KMS-11 (cell line): ENCODE measurements at regions not wholly inside any gene's neighbourhood (a gene's known extent, or its start where the extent isn't known, plus 50 kb on each side); places are given as distances from the start of the nearest gene placed in this dataset.

Experiments
- H2AFZ ChIP-seq: fragments of 200-600 bp; sonication (generic); 2 replicates; pipeline ENCODE4 v1.6.1; 2016; ENCODE audit warnings: antibody characterized with exemption, mixed run types, low read depth
- H3K27ac ChIP-seq: fragments of 200-600 bp; sonication (generic); 2 replicates; pipeline ENCODE4 v1.6.1; 2016; ENCODE audit warnings: mild to moderate bottlenecking, mixed run types
- H3K27me3 ChIP-seq: fragments of 200-600 bp; sonication (generic); 2 replicates; pipeline ENCODE4 v1.6.1; 2017; ENCODE audit warnings: mild to moderate bottlenecking, low read depth, mixed run types, moderate library complexity; ENCODE audit not compliant: insufficient read depth
- H3K36me3 ChIP-seq: fragments of 200-600 bp; sonication (generic); 2 replicates; pipeline ENCODE4 v1.6.1; 2017; ENCODE audit warnings: mild to moderate bottlenecking, mixed run types; ENCODE audit not compliant: insufficient read depth
- H3K4me1 ChIP-seq: fragments of 200-600 bp; sonication (generic); 2 replicates; pipeline ENCODE4 v1.6.1; 2016; ENCODE audit warnings: mild to moderate bottlenecking, low read depth, mixed run types; ENCODE audit not compliant: poor library complexity, severe bottlenecking
- H3K4me2 ChIP-seq: fragments of 200-600 bp; sonication (generic); 2 replicates; pipeline ENCODE4 v1.7.0; 2016; ENCODE audit warnings: mild to moderate bottlenecking, mixed run types
- H3K4me3 ChIP-seq: fragments of 200-600 bp; sonication (generic); IDR thresholded peaks from 2 replicates; pipeline ENCODE4 v1.6.1; 2017; ENCODE audit warnings: low read depth, low read length, mixed read lengths; ENCODE audit not compliant: insufficient read depth
- H3K79me2 ChIP-seq: fragments of 200-600 bp; sonication (generic); 2 replicates; pipeline ENCODE4 v1.6.1; 2016; ENCODE audit warnings: low read depth, mixed run types; ENCODE audit not compliant: insufficient read depth
- H3K9ac ChIP-seq: fragments of 200-600 bp; sonication (generic); 2 replicates; pipeline ENCODE4 v1.6.1; 2016; ENCODE audit warnings: mild to moderate bottlenecking, mixed run types
- H4K20me1 ChIP-seq: fragments of 200-600 bp; sonication (generic); 2 replicates; pipeline ENCODE4 v1.6.1; 2016; ENCODE audit warnings: mild to moderate bottlenecking, mixed run types; ENCODE audit not compliant: insufficient read depth
- CTCF ChIP-seq: fragments of 200-600 bp; sonication (generic); conservative IDR thresholded peaks from 2 replicates; pipeline ENCODE4 v1.6.1; 2017; ENCODE audit warnings: low read depth, mild to moderate bottlenecking, antibody characterized with exemption, low read length, moderate library complexity, mixed read lengths

GRCh38 chr3:104548401-104548800 lies 818.3 kb upstream of the ALCAM start:
- no peak for TF ChIP-seq CTCF
- Histone ChIP-seq H2AFZ (no peak overlapping the region), H3K4me2 (no peak overlapping the region), H3K4me1 (no peaks in the 10 kb centered on the region), H3K4me3 (no peak overlapping the region), H4K20me1 (no peaks in the 10 kb centered on the region), H3K27me3 (no peaks in the 10 kb centered on the region), H3K27ac (no peak overlapping the region), H3K9ac (no peak overlapping the region), H3K36me3 (no peaks in the 10 kb centered on the region), H3K79me2 (no peaks in the 10 kb centered on the region)

GRCh38 chr3:104549099-104549714 lies 817.5 kb upstream of the ALCAM start:
- Histone ChIP-seq H2AFZ (no peak overlapping the region), H3K36me3 (no peaks in the 10 kb centered on the region), H3K27ac (no peak overlapping the region), H3K9ac (no peak overlapping the region), H4K20me1 (no peaks in the 10 kb centered on the region), H3K4me2 (no peak overlapping the region), H3K4me1 (no peaks in the 10 kb centered on the region), H3K4me3 (no peak overlapping the region), H3K27me3 (no peaks in the 10 kb centered on the region), H3K79me2 (no peaks in the 10 kb centered on the region)
- no peak for TF ChIP-seq CTCF

- H3K27ac ChIP-seq, result no peak overlapping the region
- no peaks in the 10 kb centered on the region for H3K4me1 ChIP-seq
- H3K9ac ChIP-seq, result no peak overlapping the region
- no peaks in the 10 kb centered on the region for H3K36me3 ChIP-seq
- H4K20me1 ChIP-seq, result no peaks in the 10 kb centered on the region
- no peak overlapping the region for H3K4me2 ChIP-seq
- H2AFZ ChIP-seq, result no peak overlapping the region
- H3K79me2 ChIP-seq, result no peaks in the 10 kb centered on the region
- TF ChIP-seq CTCF, result no peak
- no peak overlapping the region for H3K4me3 ChIP-seq
- no peaks in the 10 kb centered on the region for H3K27me3 ChIP-seq
Measured at GRCh38 chr3:104553121-104553520, 813.6 kb upstream of the ALCAM start.

- no peaks in the 10 kb centered on the region for H3K4me1 ChIP-seq
Measured at GRCh38 chr3:104554425-104554824, 812.3 kb upstream of the ALCAM start.

More at GRCh38 chr3:104554425-104554824, 812.3 kb upstream of the ALCAM start:
- Histone ChIP-seq H3K4me3 (no peak overlapping the region), H4K20me1 (no peaks in the 10 kb centered on the region), H2AFZ (no peak overlapping the region), H3K36me3 (no peaks in the 10 kb centered on the region), H3K27me3 (no peaks in the 10 kb centered on the region), H3K27ac (no peak overlapping the region), H3K4me2 (no peak overlapping the region), H3K79me2 (no peaks in the 10 kb centered on the region), H3K9ac (no peak overlapping the region)
- no peak for TF ChIP-seq CTCF
